UCSD-AML1 (cell line): ENCODE measurements at regions not wholly inside any gene's neighbourhood (a gene's known extent, or its start where the extent isn't known, plus 50 kb on each side); places are given as distances from the start of the nearest gene placed in this dataset.

Experiments
- DNase-seq: peaks from one replicate; lab custom pipeline; 2025; ENCODE audit not compliant: unreplicated experiment; lab: John Stamatoyannopoulos, UW

- DNase-seq, result no peak
Observed at GRCh38 chr20:24277196-24277595, 192.2 kb upstream of the SYNDIG1 start.

GRCh38 chr20:24275946-24276705, 193.3 kb upstream of the SYNDIG1 start:
- DNase-seq, result no peak

GRCh38 chr20:24273251-24273650, 196.2 kb upstream of the SYNDIG1 start:
- no peak for DNase-seq

GRCh38 chr20:24261351-24261750, 208.1 kb upstream of the SYNDIG1 start:
- no peak for DNase-seq

GRCh38 chr20:24257171-24257570, 212.3 kb upstream of the SYNDIG1 start:
- DNase-seq, result no peak

- DNase-seq, result no peak
Observed at GRCh38 chr20:24256307-24256706, 213.1 kb upstream of the SYNDIG1 start.

- DNase-seq, result no peak
Observed at GRCh38 chr20:24254480-24254879, 214.9 kb upstream of the SYNDIG1 start.

GRCh38 chr20:24253321-24253720, 216.1 kb upstream of the SYNDIG1 start:
- DNase-seq, result no peak

- DNase-seq, result no peak
Observed at GRCh38 chr20:24245094-24245493, 224.3 kb upstream of the SYNDIG1 start.

- no peak for DNase-seq
Observed at GRCh38 chr20:24242763-24243162, 226.7 kb upstream of the SYNDIG1 start.

- no peak for DNase-seq
Observed at GRCh38 chr20:24241466-24241865, 228.0 kb upstream of the SYNDIG1 start.

GRCh38 chr20:24236963-24237362, 232.5 kb upstream of the SYNDIG1 start:
- DNase-seq, result no peak

GRCh38 chr20:24236201-24236600, 233.2 kb upstream of the SYNDIG1 start:
- no peak for DNase-seq

- DNase-seq, result no peak
Observed at GRCh38 chr20:24235296-24236175, 233.9 kb upstream of the SYNDIG1 start.

- no peak for DNase-seq
Observed at GRCh38 chr20:24227600-24227999, 239.0 kb upstream of the GGTLC1 start.

- DNase-seq, result no peak
Observed at GRCh38 chr20:24212494-24212893, 223.9 kb upstream of the GGTLC1 start.

- no peak for DNase-seq
Observed at GRCh38 chr20:24211972-24212371, 223.4 kb upstream of the GGTLC1 start.

- DNase-seq, result no peak
Observed at GRCh38 chr20:24210356-24210755, 221.8 kb upstream of the GGTLC1 start.

GRCh38 chr20:24208652-24209051, 220.1 kb upstream of the GGTLC1 start:
- DNase-seq, result no peak

GRCh38 chr20:24207803-24208300, 219.3 kb upstream of the GGTLC1 start:
- DNase-seq, result no peak

- no peak for DNase-seq
Observed at GRCh38 chr20:24206995-24207394, 218.4 kb upstream of the GGTLC1 start.
